ENCODE measurements at regions not wholly inside any gene's neighbourhood (a gene's known extent, or its start where the extent isn't known, plus 50 kb on each side); places are given as distances from the start of the nearest gene placed in this dataset.

DNA sequence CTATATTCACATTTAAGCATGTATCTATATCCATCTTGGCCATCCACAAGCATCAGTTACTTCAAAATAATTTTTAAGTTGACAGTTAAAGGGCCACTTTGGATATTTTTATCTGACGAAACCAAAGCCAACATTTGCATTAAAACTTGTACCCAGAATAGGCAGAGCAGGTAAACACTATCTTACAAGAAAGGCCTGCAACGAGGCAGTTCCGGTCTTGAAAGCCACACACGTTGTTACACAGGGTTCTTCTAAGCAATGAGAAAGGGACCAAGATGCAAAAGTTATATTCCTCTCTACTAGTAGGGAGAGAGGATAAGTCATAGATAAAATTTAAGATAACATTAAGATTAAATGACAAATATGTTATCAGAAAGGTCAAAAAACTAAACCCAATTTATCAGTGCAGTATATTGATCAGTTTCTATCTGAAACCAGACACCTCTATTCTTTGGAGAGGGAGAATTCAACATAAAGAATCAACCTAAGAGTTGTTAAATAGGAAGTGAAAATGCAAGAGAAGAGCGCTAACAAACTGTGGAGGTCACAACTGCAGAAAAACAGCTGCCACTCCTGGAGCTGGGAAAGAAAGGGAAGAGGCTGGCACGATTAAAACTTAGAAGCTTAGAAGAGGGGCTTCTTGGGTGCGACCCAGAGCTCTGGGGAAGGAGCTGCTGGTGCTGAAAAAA, 701.3 kb downstream of the TNS3 start:
- TF ChIP-seq CTCF (IDR thresholded peaks at IDR 0.05) (no peak), PRRX2 (CRISPR knock-in tag; IDR thresholded peaks at IDR 0.05) (no peak), ARID4B (CRISPR knock-in tag; IDR thresholded peaks at IDR 0.05; ENCODE audit: borderline replicate concordance) (no peak), GTF2I (CRISPR knock-in tag; conservative IDR thresholded peaks at IDR 0.05) (no peak), ZNF671 (CRISPR knock-in tag; IDR thresholded peaks at IDR 0.05) (no peak), ESRRA (CRISPR knock-in tag; IDR thresholded peaks at IDR 0.05; ENCODE audit: borderline replicate concordance) (no peak), NR2C2 (CRISPR knock-in tag; IDR thresholded peaks at IDR 0.05) (no peak)
- TF ChIP-seq, protein P1, sequence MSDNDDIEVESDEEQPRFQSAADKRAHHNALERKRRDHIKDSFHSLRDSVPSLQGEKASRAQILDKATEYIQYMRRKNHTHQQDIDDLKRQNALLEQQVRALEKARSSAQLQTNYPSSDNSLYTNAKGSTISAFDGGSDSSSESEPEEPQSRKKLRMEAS (CRISPR knock-in tag; IDR thresholded peaks at IDR 0.05) = no peak
